Muscle layer of colon (tissue), 2 donors: ENCODE measurements at regions not wholly inside any gene's neighbourhood (a gene's known extent, or its start where the extent isn't known, plus 50 kb on each side); places are given as distances from the start of the nearest gene placed in this dataset.

Experiments used
- H3K27ac ChIP-seq: one replicate; pipeline ENCODE4 v1.7.0; 2013; ENCODE audit warnings: low read depth, mild to moderate bottlenecking, low read length, moderate library complexity
- H3K27me3 ChIP-seq, 2 donors: one replicate each; pipeline ENCODE4 v1.7.0; 2013; ENCODE audit warnings: low read length in 2 of 2, mild to moderate bottlenecking in 2 of 2; ENCODE audit not compliant: insufficient read depth in 2 of 2, control insufficient read depth in 1 of 2
- H3K36me3 ChIP-seq: one replicate; pipeline ENCODE4 v1.7.0; 2013; ENCODE audit warnings: mild to moderate bottlenecking, low read length; ENCODE audit not compliant: insufficient read depth
- H3K4me1 ChIP-seq: one replicate; pipeline ENCODE4 v1.7.0; 2013; ENCODE audit warnings: mild to moderate bottlenecking, low read length; ENCODE audit not compliant: insufficient read depth
- H3K4me3 ChIP-seq, 2 donors: one replicate each; pipeline ENCODE4 v1.7.0; 2013; ENCODE audit warnings: low read length in 2 of 2, low read depth in 1 of 2, mild to moderate bottlenecking in 1 of 2, moderate library complexity in 1 of 2
- H3K9ac ChIP-seq: one replicate; pipeline ENCODE4 v1.7.0; 2013; ENCODE audit warnings: low read length
- H3K9me3 ChIP-seq: one replicate; pipeline ENCODE4 v1.7.0; 2013; ENCODE audit warnings: mild to moderate bottlenecking, low read length
- donor health status: abdominal sarcoma.
- donor health status: Adenocarcinoma of cecum.

DNA sequence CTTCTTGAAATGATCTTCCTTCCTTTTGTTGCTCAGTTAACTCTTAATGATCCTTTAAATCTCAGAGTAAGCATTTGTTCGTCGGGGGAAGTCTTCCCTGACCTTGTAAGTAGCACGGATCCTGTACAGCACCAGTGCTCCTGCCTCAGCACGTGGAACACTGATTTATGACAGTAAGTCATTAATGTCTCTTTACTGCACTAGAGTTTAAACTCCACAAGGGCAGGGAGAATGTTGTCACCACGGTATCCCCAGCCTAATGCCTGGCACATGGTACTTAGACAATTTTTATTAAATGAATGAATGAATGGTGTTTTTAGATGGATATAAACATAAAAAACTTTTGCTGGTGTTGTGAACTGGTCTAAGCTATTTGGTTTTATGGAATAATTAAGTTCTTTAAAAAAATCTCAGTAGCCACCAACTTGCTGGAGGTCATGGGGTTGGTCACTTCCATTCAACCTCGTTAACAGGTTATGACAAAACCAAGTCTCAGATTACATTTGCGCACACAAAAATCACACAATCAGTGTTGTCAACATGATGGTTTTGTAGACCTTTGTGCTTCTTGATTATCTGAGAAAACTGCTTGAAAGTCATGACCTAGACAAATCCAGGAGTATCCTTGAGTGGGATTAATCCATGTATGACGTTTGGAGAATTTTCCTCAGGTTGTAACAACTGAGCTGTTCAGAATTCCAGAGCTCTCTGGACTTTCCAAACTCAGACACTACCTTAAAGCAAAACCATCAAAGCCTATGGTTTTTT lies 326.9 kb downstream of the DUSP10 start:
- Histone ChIP-seq H3K27ac (no peak overlapping the region), H3K9ac (no peak overlapping the region), H3K9me3 (no peaks in the 10 kb centered on the region), H3K4me3 (no peak overlapping the region), H3K36me3 (no peaks in the 10 kb centered on the region), H3K27me3 (no peaks in the 10 kb centered on the region), H3K4me1 (peaks cover 10% of the 10 kb centered on the region)

DNA sequence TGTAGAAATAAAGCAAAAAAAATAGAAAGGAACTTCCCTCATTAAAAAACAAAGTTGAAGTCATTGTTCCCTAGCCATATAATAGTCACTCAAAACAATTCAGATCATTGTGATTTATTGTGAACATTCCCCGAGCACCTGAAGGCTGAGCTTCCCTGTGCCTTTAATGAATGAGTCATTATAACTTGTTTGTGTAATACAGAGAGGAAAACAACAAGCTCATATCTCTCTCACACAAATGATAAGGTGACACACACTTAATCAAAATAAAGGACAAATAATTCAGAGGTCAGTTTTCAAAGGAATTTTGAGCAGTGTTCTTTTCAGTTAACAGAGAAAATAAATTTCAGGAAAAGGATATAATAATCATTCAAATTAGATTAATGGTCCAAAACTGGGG lies 326.2 kb downstream of the DUSP10 start:
- no peaks in the 10 kb centered on the region for H3K36me3 ChIP-seq
- H3K4me3 ChIP-seq, result no peak overlapping the region
- peaks cover 11% of the 10 kb centered on the region for H3K4me1 ChIP-seq
- no peaks in the 10 kb centered on the region for H3K9me3 ChIP-seq
- H3K9ac ChIP-seq, result no peak overlapping the region
- no peak overlapping the region for H3K27ac ChIP-seq
- H3K27me3 ChIP-seq, result no peaks in the 10 kb centered on the region

DNA sequence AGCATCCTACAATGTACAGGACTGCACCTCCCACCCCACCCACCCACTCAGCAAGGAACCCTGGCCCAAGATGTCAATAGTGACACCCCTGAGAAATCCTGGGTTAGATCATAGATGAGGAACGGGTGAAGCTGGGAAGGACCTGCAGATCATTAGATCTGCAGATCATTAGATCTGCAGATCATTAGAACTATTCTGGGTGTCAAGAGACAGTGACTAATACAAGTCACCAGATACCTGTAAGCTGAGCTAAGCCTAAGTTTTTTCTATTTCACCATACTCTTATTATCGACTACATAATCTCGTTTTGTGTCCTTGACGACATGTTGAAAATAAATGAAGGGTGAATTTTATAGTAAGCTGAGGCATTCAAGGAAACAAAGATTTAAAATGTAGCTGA lies 325.7 kb downstream of the DUSP10 start:
- Histone ChIP-seq H3K36me3 (no peaks in the 10 kb centered on the region), H3K9ac (no peak overlapping the region), H3K27ac (no peak overlapping the region), H3K4me3 (no peak overlapping the region), H3K4me1 (peaks cover 11% of the 10 kb centered on the region), H3K27me3 (no peaks in the 10 kb centered on the region), H3K9me3 (no peaks in the 10 kb centered on the region)

DNA sequence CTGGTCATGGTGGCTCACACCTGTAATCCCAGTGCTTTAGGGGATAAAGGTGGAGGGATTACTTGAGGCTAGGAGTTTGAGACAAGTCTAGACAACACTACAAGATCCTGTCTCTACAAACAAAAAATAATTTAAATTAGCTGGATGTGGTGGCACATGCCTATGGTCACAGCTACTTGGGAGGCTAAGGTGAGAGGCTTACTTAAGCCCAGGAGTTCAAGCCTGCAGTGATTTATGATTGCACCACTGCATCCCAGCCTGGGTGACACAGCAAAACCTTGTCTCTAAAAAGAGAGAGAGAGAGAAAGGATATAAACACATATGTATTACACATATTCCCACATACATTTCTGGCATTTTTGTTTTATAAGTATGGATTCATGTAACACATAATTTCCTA lies 325.2 kb downstream of the DUSP10 start:
- H3K9ac ChIP-seq, result no peak overlapping the region
- H3K4me1 ChIP-seq, result peaks cover 11% of the 10 kb centered on the region
- no peak overlapping the region for H3K27ac ChIP-seq
- H3K9me3 ChIP-seq, result no peaks in the 10 kb centered on the region
- no peak overlapping the region for H3K4me3 ChIP-seq
- no peaks in the 10 kb centered on the region for H3K27me3 ChIP-seq
- no peaks in the 10 kb centered on the region for H3K36me3 ChIP-seq

DNA sequence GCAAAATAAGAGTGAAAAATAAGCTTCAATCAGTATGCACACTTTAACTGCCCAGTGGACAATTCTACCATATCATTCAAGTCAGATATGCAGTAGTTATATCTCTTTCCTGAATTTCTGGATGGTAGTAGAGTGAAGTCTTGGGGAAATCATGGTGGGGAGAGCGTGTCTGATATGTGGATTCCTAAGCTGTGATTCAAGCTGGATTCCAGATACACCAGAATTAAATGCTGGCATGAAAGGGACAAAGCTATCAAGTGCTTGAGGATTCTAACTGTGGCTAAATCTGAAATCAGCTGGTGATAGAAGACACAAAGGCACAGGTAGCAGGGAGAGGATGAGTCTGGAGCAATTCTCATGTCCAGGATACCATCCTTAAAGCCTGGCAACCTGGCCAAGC lies 323.5 kb downstream of the DUSP10 start:
- Histone ChIP-seq H3K9ac (no peak overlapping the region), H3K4me3 (no peak overlapping the region)

DNA sequence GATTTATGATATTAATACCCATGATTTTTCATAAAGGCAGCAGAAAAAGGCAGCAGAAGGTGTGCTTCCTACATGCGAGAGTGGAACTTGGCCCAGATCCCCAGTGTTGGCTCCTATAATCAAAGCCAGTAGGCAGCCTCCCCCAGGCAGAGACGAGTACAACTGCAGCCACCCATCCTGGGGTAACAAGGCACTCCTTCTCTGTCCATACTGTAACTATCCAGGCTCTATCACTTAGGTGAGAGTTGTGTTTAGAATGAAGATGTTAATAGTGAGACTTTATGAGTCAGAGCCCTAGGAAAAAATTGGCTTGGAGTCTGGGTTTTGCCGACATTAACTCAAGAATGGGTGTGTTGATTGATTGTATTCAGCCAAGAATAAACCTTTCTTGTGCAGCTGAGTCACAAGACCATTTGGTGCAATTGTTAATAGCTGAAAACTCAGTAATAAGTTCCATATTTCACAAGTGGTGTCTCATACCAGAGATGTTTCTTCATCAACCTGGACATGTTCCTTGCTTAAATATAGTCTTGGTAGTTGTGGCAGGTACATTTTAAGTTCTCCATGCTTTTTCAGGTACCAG lies 322.3 kb downstream of the DUSP10 start:
- Histone ChIP-seq H3K4me1 (peaks cover 11% of the 10 kb centered on the region), H3K27ac (no peak overlapping the region), H3K9ac (no peak overlapping the region), H3K4me3 (no peak overlapping the region), H3K27me3 (no peaks in the 10 kb centered on the region), H3K36me3 (no peaks in the 10 kb centered on the region), H3K9me3 (no peaks in the 10 kb centered on the region)

More for the DNA sequence above, 323.5 kb downstream of the DUSP10 start:
- no peaks in the 10 kb centered on the region for H3K27me3 ChIP-seq
- peaks cover 11% of the 10 kb centered on the region for H3K4me1 ChIP-seq
- no peaks in the 10 kb centered on the region for H3K9me3 ChIP-seq
- H3K36me3 ChIP-seq, result no peaks in the 10 kb centered on the region
- H3K27ac ChIP-seq, result no peak overlapping the region

DNA sequence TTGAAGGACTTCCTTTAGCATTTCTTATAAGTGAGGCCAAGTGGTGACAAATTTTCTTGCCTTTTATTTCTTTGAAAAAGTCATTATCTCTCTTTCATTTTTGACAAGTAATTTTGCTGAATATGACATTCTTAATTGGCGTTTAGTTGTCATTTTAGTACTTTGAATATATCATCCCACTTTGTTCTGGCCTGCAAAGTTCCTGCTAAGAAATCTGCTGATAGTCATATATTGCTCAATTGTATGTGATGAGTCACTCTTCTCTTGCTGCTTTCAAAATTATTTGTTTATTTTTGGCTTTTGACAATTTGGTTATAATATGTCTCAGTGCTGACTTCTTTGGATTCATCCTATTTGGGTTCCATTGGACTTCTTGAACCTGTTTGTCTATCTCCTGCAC lies 312.6 kb downstream of the DUSP10 start:
- Histone ChIP-seq H3K36me3 (no peaks in the 10 kb centered on the region), H3K4me3 (no peak overlapping the region), H3K27me3 (no peaks in the 10 kb centered on the region), H3K27ac (no peak overlapping the region), H3K9me3 (no peaks in the 10 kb centered on the region), H3K4me1 (peaks cover 13% of the 10 kb centered on the region), H3K9ac (no peak overlapping the region)

DNA sequence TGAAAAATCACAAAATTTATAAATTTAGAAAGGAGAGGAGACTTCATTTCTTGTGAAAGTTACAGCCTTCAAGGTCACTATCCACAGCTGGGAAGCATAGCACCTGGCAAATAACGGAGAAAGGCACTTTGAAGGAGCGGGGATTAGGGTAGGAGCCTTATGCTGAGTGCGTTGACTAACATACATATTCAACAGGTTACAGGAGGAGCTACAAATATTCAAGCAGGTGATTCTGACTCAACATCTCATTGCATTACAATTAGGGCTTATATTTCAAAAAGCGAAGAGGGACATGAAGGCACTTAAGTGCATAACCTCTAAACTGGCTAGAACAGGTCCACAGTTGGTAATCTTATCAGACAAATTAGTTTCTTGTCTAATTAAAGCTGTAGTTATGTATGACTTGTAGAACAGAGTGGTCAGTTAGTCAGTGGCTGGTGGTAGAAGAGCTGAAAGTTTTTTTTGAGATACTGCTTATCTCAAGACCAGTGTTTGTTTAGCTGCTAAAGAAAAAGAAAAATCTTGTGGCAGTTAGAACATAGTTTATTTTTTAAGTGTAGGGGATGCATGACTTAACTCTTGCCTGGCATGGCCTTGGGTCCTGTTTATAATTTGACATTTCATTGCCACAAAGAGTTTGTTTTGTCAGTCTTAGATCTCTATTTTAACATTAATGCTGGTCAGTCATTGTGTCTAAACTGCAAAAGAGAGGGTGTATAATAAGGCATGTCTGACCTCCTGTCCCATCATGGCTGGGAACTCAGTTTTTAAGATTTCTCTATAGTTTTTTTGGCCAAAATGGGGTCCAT lies 311.5 kb downstream of the DUSP10 start:
- H3K4me1 ChIP-seq, result peaks cover 19% of the 10 kb centered on the region
- H3K9me3 ChIP-seq, result no peaks in the 10 kb centered on the region
- H3K27ac ChIP-seq, result no peak overlapping the region
- no peak overlapping the region for H3K4me3 ChIP-seq
- H3K27me3 ChIP-seq, result no peaks in the 10 kb centered on the region
- no peaks in the 10 kb centered on the region for H3K36me3 ChIP-seq
- H3K9ac ChIP-seq, result no peak overlapping the region

DNA sequence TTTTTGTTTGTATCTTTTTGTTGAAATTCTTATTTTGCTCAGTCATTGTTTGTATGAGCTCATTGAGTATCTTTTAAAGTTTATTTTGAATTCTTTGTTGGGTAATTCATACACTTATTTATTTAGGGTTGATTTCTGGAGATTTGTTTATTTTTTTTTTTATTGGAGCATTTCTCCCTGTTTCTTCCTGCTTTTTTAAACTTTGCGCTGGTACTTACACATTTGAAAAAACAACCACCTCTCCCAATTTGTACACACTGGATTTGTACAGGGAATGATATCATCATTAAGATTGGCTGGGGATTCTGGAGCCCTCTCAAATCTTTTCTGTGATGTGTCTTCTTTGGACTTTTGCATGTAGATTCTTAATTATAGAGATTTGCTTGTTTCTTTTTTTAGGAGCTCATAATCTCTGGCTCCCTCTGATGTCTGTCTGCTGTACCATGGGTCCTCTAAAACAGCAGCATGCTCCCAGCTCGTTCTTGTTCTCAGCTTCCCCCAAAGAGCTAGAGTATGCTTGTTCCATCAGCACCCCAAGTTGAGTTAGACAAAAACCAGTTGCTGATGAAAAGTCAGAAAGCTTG lies 310.7 kb downstream of the DUSP10 start:
- no peaks in the 10 kb centered on the region for H3K36me3 ChIP-seq
- H3K4me3 ChIP-seq, result no peak overlapping the region
- peak overlapping the region; percentile 3 for H3K27ac ChIP-seq
- H3K27me3 ChIP-seq, result no peaks in the 10 kb centered on the region
- H3K4me1 ChIP-seq, result peaks cover 25% of the 10 kb centered on the region
- no peak overlapping the region for H3K9ac ChIP-seq
- no peaks in the 10 kb centered on the region for H3K9me3 ChIP-seq

DNA sequence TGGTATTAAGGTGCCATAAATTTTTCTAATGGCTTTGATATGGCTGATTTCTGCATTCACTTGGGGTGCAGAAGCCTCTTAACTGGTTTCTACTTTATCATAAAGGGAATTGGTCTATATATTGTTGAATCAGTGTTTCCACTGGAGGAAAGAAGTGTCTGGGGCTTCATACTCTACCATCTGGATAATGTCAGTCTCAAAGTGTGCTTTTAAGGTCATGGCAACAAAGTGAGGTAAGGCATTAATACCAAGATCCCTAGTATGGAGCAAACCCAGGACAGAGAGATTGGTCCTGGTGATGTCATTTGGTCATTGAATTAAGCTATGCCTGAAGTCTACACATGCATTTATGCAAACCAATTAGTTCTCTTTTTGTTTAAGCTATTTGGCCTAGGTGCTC lies 309.9 kb downstream of the DUSP10 start:
- Histone ChIP-seq H3K27me3 (no peaks in the 10 kb centered on the region), H3K4me3 (no peak overlapping the region), H3K27ac (peak overlapping the region; percentile 3), H3K36me3 (no peaks in the 10 kb centered on the region), H3K4me1 (peaks cover 25% of the 10 kb centered on the region), H3K9ac (no peak overlapping the region), H3K9me3 (no peaks in the 10 kb centered on the region)

DNA sequence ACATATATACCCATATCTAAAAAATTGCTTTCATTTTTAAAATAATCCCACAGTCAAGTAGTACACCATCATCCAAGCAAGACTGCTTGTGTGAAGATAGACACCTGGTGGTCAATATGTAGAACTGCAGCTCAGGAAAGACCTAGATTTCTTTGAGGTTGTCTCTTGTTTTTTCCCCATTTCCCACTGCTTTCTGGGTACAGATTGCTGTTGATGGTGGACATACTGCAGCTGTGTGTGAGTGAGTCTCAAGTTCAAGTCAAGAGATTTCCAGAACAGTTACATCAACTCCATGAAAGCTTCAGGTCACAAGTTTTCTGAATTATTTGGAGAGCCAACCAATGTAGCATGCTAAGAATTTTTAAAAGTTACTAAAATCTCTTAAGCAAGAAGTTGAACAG lies 306.4 kb downstream of the DUSP10 start:
- Histone ChIP-seq H3K4me1 (peaks cover 37% of the 10 kb centered on the region), H3K27ac (no peak overlapping the region), H3K9me3 (no peaks in the 10 kb centered on the region), H3K36me3 (no peaks in the 10 kb centered on the region), H3K9ac (no peak overlapping the region), H3K27me3 (no peaks in the 10 kb centered on the region), H3K4me3 (no peak overlapping the region)
